ENCODE measurements at regions not wholly inside any gene's neighbourhood (a gene's known extent, or its start where the extent isn't known, plus 50 kb on each side); places are given as distances from the start of the nearest gene placed in this dataset.
"Not testable (repeated sequence)": the region's sequence is repeated elsewhere in the genome, so short reads cannot be mapped to it uniquely, and the experiment has no call there.

DNA sequence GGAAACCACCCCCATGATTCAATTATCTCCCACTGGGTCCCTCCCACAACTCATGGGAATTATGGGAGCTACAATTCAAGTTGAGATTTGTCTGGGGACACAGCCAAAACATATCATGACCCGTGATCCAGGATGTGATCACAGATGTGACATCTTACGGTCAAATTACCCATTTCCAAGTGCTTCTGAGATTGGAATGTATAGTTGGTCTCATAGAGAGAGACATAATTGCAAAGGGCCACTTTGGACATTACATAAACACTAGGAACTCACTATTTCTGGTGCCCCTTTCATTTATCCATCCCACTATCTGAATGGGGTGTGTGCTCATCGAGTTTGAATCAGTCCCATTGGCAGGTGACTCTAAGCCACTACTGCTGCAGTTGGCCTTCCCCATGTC is 204.5 kb downstream of the PHLDA1 start:
- DNase-seq, result no peak

DNA sequence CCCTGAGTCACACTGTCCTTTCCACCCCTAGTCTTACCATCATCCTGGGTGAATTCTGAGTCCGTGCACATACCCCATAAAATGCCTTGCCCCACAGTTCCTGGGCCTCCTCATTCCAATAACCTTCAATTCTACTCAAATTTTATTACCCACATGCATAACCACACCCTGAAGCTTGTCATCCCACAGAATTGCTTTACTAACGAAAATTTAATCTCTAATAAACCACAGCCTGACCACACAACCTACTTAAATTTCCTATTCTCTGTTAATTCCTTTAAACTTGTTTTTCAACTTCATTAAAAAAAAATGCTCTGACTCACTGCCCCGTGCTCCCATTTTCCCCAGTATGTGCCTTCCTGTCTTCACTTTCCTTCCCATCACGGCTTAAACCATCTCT is 205.9 kb downstream of the PHLDA1 start:
- no peak for DNase-seq

DNA sequence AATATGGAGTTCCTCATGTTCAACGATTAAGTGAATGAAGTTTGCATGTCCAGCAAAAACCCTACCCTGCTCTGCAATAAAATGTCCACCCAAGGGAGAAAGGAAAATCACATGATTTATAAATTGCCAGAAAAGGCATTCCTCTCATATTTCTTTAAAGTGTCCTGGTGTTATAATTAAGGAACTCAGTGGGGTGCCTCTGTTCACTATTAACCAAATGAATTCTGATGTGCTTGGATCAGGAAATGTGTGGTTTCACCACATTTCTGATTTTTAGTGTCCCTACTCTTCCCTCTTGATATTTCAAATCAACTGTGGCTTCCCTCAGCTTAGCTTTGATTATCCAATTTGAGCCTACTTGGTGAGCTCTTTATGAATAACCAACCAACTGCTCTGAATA is 208.1 kb downstream of the PHLDA1 start:
- peak; percentile 7 for DNase-seq

- no peak for DNase-seq
Measured at GRCh38 chr12:75822416-75822815, 209.2 kb downstream of the PHLDA1 start.

- no peak for DNase-seq
Measured at GRCh38 chr12:75820848-75821578, 210.6 kb downstream of the PHLDA1 start.

DNA sequence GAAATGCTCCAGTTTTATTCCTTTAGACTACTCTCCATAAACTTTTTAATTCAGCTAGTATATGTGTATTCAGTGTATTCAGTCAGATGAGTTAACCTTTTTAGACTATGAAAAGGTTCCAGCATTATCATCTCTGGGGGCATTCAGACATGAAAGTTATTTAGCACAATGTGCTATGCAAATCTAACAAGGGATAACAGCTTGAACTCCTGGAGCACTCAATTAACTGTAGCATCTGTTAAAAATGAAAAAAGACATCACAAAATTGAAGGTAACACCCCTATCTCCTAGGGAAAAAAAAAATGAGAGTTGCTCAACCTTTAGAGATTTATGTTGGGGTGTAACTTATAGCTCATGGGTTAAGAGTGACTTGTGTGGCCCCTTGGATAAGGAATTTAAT is 211.5 kb downstream of the PHLDA1 start:
- peak; percentile 32 for DNase-seq

DNA sequence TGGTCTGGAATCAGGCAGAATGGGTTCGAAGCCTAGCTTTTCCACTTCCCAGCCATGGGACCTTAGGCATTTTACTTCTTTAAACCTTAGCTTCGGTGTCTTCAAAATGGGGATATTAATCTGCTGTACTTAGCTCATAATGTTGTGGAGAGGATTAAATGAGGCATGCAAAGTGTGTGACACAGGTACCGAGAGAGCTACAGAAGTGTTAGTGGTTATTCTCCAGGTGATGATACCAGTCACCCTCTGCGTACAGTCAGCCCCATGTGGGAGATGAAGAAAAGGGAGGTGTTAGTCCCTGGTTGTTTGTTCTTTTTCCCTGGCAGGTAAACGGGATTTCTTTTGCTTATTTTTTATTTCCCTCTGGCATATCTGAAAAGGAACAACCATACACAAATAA is 212.1 kb downstream of the PHLDA1 start:
- peak; percentile 46 for DNase-seq

GRCh38 chr12:75818863-75819262 is 212.7 kb downstream of the PHLDA1 start:
- peak; percentile 20 for DNase-seq

- peak; percentile 86 for DNase-seq
Measured at GRCh38 chr12:75816897-75817296, 214.7 kb downstream of the PHLDA1 start.

GRCh38 chr12:75815756-75816155 is 215.8 kb downstream of the PHLDA1 start:
- no peak for DNase-seq

- no peak for DNase-seq
Measured at GRCh38 chr12:75814851-75815754, 216.5 kb downstream of the PHLDA1 start.

- DNase-seq, result peak; percentile 73
Measured at GRCh38 chr12:75813072-75813471, 218.5 kb downstream of the PHLDA1 start.

GRCh38 chr12:75812271-75813018 is 219.1 kb downstream of the PHLDA1 start:
- DNase-seq, result peak; percentile 95

DNA sequence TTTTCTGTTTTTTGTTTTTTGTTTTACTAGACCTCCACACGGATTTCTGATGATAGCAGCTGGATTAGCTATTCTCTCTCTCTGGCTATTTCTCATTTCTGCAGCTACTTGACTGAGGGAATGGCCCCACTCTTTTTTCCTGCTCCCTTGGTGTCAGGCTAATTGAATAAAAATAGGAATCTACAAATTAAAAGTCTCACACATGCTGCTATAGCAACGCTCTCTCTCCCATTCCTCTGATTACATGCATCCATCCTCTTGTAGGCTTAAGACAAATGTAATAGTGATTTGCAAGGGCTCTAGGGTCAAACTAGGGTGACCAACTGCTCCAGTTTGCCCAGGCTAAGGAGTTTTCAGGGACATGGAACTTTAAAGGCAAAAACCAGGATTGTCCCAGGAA is 221.8 kb downstream of the PHLDA1 start:
- no peak for DNase-seq

- no peak for DNase-seq
Measured at GRCh38 chr12:75807494-75807893, 224.1 kb downstream of the PHLDA1 start.

DNA sequence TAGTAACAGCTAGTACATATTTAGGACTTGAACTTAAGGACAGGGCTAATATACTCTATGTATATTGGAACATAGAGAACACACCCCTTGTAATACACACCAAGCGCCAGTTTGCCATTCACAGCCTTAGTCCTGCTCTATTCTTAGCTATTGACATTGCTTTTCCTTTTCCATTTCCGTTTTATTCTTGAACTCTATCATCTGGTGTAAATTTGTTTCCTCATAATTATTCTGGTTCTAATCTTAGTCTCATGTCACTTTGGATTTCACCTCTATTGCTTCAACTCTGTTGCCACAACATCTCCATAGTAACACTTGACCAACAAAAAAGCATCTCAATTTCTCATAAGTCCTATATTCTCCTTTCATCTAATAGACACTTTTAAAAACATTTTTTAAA is 225.7 kb downstream of the PHLDA1 start:
- DNase-seq, result no peak

GRCh38 chr12:75805320-75805719 is 226.3 kb downstream of the PHLDA1 start:
- DNase-seq, result no peak

DNA sequence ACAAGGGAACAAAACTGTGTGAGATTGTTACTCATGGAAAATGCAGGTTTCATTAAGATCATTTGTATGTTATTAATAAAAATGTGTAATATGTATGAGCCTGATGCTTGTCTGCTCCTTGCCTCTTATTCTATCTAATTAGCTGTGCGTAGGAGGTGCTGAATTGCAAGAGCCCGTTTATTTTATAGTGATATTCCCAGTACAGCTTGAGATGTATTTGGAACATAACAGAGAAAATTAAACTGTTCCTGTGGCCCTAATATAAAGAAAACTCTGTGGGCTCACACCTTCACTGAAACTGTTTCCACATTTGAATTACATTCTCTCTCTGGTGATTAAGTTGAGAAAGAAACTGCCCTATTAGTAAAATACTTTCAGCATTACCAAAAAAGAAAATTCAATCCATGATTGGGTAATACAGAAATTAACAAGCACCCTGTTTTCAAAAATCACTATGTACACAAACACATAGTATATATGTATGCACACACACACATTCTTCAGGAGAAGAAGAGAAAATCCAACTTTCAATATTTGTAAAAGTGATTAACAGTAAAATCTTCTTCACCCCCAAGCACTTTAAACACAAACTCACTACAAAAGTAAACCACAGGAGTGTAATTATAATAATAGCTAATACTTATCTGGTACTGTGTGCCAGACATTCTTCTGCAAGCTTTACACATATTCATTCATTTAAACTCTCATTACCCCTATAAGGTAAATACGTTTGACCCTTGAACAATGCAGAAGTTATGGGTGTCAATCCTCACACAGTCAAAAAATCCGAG is 233.2 kb downstream of the PHLDA1 start:
- peak; percentile 70 for DNase-seq

- no peak for DNase-seq
Measured at GRCh38 chr12:75795125-75795524, 236.5 kb downstream of the PHLDA1 start.

GRCh38 chr12:75792687-75793086 is 238.9 kb downstream of the PHLDA1 start:
- DNase-seq, result peak; percentile 22

DNA sequence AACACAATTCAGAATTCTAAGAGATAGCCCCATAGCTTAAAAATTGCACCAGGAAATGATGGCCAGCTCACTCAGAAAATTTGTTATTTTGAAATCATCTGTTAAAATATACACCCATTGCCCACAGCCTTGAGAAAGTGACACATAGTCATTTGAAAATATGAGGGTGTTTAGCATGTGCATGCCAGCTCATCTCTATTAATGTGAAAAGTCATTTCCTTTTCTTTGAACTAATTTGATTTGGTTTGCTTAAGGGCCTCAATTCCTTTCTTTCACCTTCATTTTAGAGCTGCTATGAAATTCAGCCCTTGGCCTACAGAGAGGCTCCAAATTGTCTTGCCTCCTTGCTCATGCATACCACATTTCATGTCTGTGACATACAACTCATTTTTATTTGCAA is 241.4 kb downstream of the PHLDA1 start:
- DNase-seq, result no peak

- DNase-seq, result not testable (repeated sequence)
Measured at GRCh38 chr12:75787146-75787545, 244.4 kb downstream of the PHLDA1 start.

- DNase-seq, result no peak
Measured at GRCh38 chr12:75786070-75786469, 245.5 kb downstream of the PHLDA1 start.
